Left lung (tissue), 4 donors: ENCODE measurements at regions not wholly inside any gene's neighbourhood (a gene's known extent, or its start where the extent isn't known, plus 50 kb on each side); places are given as distances from the start of the nearest gene placed in this dataset.

Source experiments
- ATAC-seq: fragments of 200-7000 bp; cut with Tn5 transposase; one replicate; pipeline ENCODE4 v1.9.1; 2020; ENCODE audit warnings: moderate library complexity
- DNase-seq, 4 donors: peaks; one replicate each; pipeline ENCODE4 v3.0.0-alpha.2; 2013 to 2020
- H3K27ac ChIP-seq, 2 donors: fragments of 200-600 bp; sonication (generic) in 1 of 2; one replicate each; pipeline versions ENCODE4 v1.5.0 to v1.8.0; 2020 to 2021
- H3K27me3 ChIP-seq, 2 donors: fragments of 200-600 bp; sonication (generic) in 1 of 2; one replicate each; pipeline versions ENCODE4 v1.5.0 to v1.8.0; 2020 to 2021
- H3K36me3 ChIP-seq, 2 donors: fragments of 200-600 bp; sonication (generic) in 1 of 2; one replicate each; pipeline versions ENCODE4 v1.5.0 to v1.8.0; 2020 to 2021
- H3K4me1 ChIP-seq, 2 donors: fragments of 200-600 bp; one replicate each; pipeline ENCODE4 v1.8.0; 2021
- H3K4me3 ChIP-seq, 2 donors: fragments of 200-600 bp; sonication (generic) in 1 of 2; one replicate each; pipeline versions ENCODE4 v1.5.0 to v1.8.0; 2020 to 2021; ENCODE audit warnings: mild to moderate bottlenecking in 1 of 2
- H3K9me3 ChIP-seq, 2 donors: fragments of 200-600 bp; sonication (generic) in 1 of 2; one replicate each; pipeline versions ENCODE4 v1.5.0 to v1.8.0; 2020 to 2021
- CTCF ChIP-seq, 2 donors: fragments of 200-600 bp; sonication (generic) in 1 of 2; IDR thresholded peaks; one replicate each; pipeline versions ENCODE4 v1.5.0 to v1.8.0; 2021; ENCODE audit warnings: antibody characterized with exemption in 2 of 2
- intact Hi-C, 2 donors: fragments of 100-400 bp; cut with DNase I; formaldehyde crosslinking; loops; one replicate each; pipeline versions ENCODE4 v1.11.2 to v1.14.2; 2022
- donor health status: DM: no; HTN: yes; CAD: no.
- donor health status: DM: no; HTN: no; CAD: no.

GRCh38 chr13:73674570-73674969 lies 459.6 kb downstream of the KLF12 start:
- TF ChIP-seq CTCF (IDR thresholded peaks at IDR 0.05): no peak
- Histone ChIP-seq H3K27ac (no peak overlapping the region), H3K9me3 (no peaks in the 10 kb centered on the region), H3K27me3 (no peaks in the 10 kb centered on the region), H3K4me1 (no peaks in the 10 kb centered on the region), H3K36me3 (no peaks in the 10 kb centered on the region), H3K4me3 (no peak overlapping the region)
- DNase-seq (no peak), ATAC-seq (no peak)
- intact Hi-C loops: no loop called here

- ATAC-seq (no peak), DNase-seq (no peak)
- H3K27ac ChIP-seq: no peak overlapping the region
- intact Hi-C loops: no loop called here
- TF ChIP-seq CTCF (IDR thresholded peaks at IDR 0.05): no peak
- H3K4me3 ChIP-seq: no peak overlapping the region
- H3K27me3 ChIP-seq: no peaks in the 10 kb centered on the region
- no peaks in the 10 kb centered on the region for H3K36me3 ChIP-seq
- H3K4me1 ChIP-seq: no peaks in the 10 kb centered on the region
- no peaks in the 10 kb centered on the region for H3K9me3 ChIP-seq
Measured at GRCh38 chr13:73673931-73674330, 460.3 kb downstream of the KLF12 start.

GRCh38 chr13:73672492-73672891 lies 461.7 kb downstream of the KLF12 start:
- Histone ChIP-seq H3K4me3 (no peak overlapping the region), H3K36me3 (no peaks in the 10 kb centered on the region), H3K27ac (no peak overlapping the region), H3K4me1 (no peaks in the 10 kb centered on the region), H3K27me3 (no peaks in the 10 kb centered on the region), H3K9me3 (no peaks in the 10 kb centered on the region)
- DNase-seq: no peak
- TF ChIP-seq CTCF (IDR thresholded peaks at IDR 0.05): no peak
- intact Hi-C loops: no loop called here
- ATAC-seq: peak; percentile 35

- H3K27ac ChIP-seq: no peak overlapping the region
- no peak for ATAC-seq
- DNase-seq: no peak
Measured at GRCh38 chr13:73671732-73672131, 462.5 kb downstream of the KLF12 start.

GRCh38 chr13:73671011-73671410 lies 463.2 kb downstream of the KLF12 start:
- DNase-seq (no peak), ATAC-seq (no peak)
- no peak overlapping the region for H3K27ac ChIP-seq
- no peaks in the 10 kb centered on the region for H3K9me3 ChIP-seq
- H3K27me3 ChIP-seq: no peaks in the 10 kb centered on the region
- TF ChIP-seq CTCF (IDR thresholded peaks at IDR 0.05): no peak
- no peak overlapping the region for H3K4me3 ChIP-seq
- intact Hi-C loops: no loop called here
- H3K36me3 ChIP-seq: no peaks in the 10 kb centered on the region
- H3K4me1 ChIP-seq: no peaks in the 10 kb centered on the region

More at GRCh38 chr13:73671732-73672131, 462.5 kb downstream of the KLF12 start:
- no peaks in the 10 kb centered on the region for H3K9me3 ChIP-seq
- intact Hi-C loops: no loop called here
- no peak overlapping the region for H3K4me3 ChIP-seq
- H3K27me3 ChIP-seq: no peaks in the 10 kb centered on the region
- no peaks in the 10 kb centered on the region for H3K4me1 ChIP-seq
- no peak for TF ChIP-seq CTCF (IDR thresholded peaks at IDR 0.05)
- no peaks in the 10 kb centered on the region for H3K36me3 ChIP-seq
